SK-N-SH (cell line): ENCODE measurements at regions not wholly inside any gene's neighbourhood (a gene's known extent, or its start where the extent isn't known, plus 50 kb on each side); places are given as distances from the start of the nearest gene placed in this dataset.

Experiments
- EZH2phosphoT487 ChIP-seq: fragments of 200-600 bp; sonication (generic); IDR thresholded peaks from 2 replicates; pipeline ENCODE4 v1.6.1; 2017; ENCODE audit warnings: low read depth, mixed run types, mild to moderate bottlenecking, antibody characterized with exemption, moderate library complexity, borderline replicate concordance
- GABPA ChIP-seq: IDR thresholded peaks from 2 replicates; pipeline ENCODE4 v1.4.0; 2012; ENCODE audit warnings: low read depth, mild to moderate bottlenecking
- NFIC ChIP-seq: IDR thresholded peaks from 2 replicates; pipeline ENCODE4 v1.4.0; 2012; ENCODE audit warnings: borderline replicate concordance
- POLR2AphosphoS5 ChIP-seq: IDR thresholded peaks from 2 replicates; pipeline ENCODE4 v1.6.1; 2012; ENCODE audit warnings: low read depth, low read length
- TAF1 ChIP-seq: IDR thresholded peaks from 2 replicates; pipeline ENCODE4 v1.6.1; 2012; ENCODE audit warnings: low read depth, mild to moderate bottlenecking, low read length, moderate library complexity, borderline replicate concordance
- TEAD4 ChIP-seq: IDR thresholded peaks from 2 replicates; pipeline ENCODE4 v1.4.0; 2012; ENCODE audit warnings: mild to moderate bottlenecking, borderline replicate concordance; ENCODE audit not compliant: insufficient read depth
- TF ChIP-seq, protein P1 (sequence below): fragments of 200-600 bp; sonication (generic); IDR thresholded peaks from 2 replicates; pipeline ENCODE4 v1.6.1; 2017; ENCODE audit warnings: antibody characterized with exemption, mild to moderate bottlenecking, moderate library complexity
- TF ChIP-seq, protein P2 (sequence below): IDR thresholded peaks from 2 replicates; pipeline ENCODE4 v1.6.1; 2012; ENCODE audit warnings: mild to moderate bottlenecking, low read depth, low read length, moderate library complexity
- TF ChIP-seq, protein P3 (sequence below): IDR thresholded peaks from 2 replicates; pipeline ENCODE4 v1.4.0; 2012; ENCODE audit warnings: low read depth, borderline replicate concordance

DNA sequence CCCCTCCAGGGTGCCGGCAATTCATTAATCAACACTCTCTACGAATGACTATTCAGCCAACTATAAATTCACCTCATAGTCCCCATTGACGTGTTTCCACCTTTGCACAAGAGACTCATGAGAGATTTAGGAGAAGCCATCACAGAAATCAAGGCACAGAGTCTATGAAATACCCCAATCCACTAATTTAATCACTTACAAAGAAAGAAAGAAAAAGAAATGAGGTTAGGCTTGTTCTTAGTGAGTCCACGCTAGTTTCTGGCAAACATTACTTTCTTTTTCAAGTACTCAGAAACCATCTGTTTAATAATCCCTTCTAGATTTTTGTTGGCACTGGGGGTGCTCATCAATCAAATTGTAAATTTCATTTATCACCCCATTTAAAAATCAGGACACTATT is 125.2 kb upstream of the ADPGK start:
- TF ChIP-seq, protein P1, sequence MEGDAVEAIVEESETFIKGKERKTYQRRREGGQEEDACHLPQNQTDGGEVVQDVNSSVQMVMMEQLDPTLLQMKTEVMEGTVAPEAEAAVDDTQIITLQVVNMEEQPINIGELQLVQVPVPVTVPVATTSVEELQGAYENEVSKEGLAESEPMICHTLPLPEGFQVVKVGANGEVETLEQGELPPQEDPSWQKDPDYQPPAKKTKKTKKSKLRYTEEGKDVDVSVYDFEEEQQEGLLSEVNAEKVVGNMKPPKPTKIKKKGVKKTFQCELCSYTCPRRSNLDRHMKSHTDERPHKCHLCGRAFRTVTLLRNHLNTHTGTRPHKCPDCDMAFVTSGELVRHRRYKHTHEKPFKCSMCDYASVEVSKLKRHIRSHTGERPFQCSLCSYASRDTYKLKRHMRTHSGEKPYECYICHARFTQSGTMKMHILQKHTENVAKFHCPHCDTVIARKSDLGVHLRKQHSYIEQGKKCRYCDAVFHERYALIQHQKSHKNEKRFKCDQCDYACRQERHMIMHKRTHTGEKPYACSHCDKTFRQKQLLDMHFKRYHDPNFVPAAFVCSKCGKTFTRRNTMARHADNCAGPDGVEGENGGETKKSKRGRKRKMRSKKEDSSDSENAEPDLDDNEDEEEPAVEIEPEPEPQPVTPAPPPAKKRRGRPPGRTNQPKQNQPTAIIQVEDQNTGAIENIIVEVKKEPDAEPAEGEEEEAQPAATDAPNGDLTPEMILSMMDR, result no peak
- TF ChIP-seq GABPA (no peak), NFIC (no peak), TAF1 (no peak), EZH2phosphoT487 (no peak), POLR2AphosphoS5 (no peak), TEAD4 (no peak)
- TF ChIP-seq, protein P2, sequence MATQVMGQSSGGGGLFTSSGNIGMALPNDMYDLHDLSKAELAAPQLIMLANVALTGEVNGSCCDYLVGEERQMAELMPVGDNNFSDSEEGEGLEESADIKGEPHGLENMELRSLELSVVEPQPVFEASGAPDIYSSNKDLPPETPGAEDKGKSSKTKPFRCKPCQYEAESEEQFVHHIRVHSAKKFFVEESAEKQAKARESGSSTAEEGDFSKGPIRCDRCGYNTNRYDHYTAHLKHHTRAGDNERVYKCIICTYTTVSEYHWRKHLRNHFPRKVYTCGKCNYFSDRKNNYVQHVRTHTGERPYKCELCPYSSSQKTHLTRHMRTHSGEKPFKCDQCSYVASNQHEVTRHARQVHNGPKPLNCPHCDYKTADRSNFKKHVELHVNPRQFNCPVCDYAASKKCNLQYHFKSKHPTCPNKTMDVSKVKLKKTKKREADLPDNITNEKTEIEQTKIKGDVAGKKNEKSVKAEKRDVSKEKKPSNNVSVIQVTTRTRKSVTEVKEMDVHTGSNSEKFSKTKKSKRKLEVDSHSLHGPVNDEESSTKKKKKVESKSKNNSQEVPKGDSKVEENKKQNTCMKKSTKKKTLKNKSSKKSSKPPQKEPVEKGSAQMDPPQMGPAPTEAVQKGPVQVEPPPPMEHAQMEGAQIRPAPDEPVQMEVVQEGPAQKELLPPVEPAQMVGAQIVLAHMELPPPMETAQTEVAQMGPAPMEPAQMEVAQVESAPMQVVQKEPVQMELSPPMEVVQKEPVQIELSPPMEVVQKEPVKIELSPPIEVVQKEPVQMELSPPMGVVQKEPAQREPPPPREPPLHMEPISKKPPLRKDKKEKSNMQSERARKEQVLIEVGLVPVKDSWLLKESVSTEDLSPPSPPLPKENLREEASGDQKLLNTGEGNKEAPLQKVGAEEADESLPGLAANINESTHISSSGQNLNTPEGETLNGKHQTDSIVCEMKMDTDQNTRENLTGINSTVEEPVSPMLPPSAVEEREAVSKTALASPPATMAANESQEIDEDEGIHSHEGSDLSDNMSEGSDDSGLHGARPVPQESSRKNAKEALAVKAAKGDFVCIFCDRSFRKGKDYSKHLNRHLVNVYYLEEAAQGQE, result no peak
- TF ChIP-seq, protein P3, sequence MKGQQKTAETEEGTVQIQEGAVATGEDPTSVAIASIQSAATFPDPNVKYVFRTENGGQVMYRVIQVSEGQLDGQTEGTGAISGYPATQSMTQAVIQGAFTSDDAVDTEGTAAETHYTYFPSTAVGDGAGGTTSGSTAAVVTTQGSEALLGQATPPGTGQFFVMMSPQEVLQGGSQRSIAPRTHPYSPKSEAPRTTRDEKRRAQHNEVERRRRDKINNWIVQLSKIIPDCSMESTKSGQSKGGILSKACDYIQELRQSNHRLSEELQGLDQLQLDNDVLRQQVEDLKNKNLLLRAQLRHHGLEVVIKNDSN, result no peak
